Cardiac muscle cell (in vitro differentiated cells and primary cell): ENCODE measurements at regions not wholly inside any gene's neighbourhood (a gene's known extent, or its start where the extent isn't known, plus 50 kb on each side); places are given as distances from the start of the nearest gene placed in this dataset.

ENCODE experiments used
- DNase-seq, 2 donors: peaks; one replicate each; pipeline versions ENCODE4 v3.0.0 to v3.0.0-alpha.2; 2010 to 2017; ENCODE audit warnings: low read depth in 1 of 2, low spot score in 1 of 2
- H3K27ac ChIP-seq: fragments of 200-600 bp; sonication (generic); 2 replicates; pipeline ENCODE4 v1.5.1; 2016
- H3K27me3 ChIP-seq: fragments of 200-600 bp; sonication (generic); 2 replicates; pipeline ENCODE4 v1.6.0; 2016; ENCODE audit warnings: control low read depth
- H3K36me3 ChIP-seq: fragments of 200-600 bp; sonication (generic); 2 replicates; pipeline ENCODE4 v1.5.1; 2016; ENCODE audit warnings: control low read depth
- H3K4me1 ChIP-seq: fragments of 200-600 bp; sonication (generic); 2 replicates; pipeline ENCODE4 v1.8.1; 2017; ENCODE audit warnings: low read depth, mild to moderate bottlenecking, mixed run types
- H3K4me3 ChIP-seq: fragments of 200-600 bp; sonication (generic); 2 replicates; pipeline ENCODE4 v1.5.1; 2016; ENCODE audit warnings: mild to moderate bottlenecking
- H3K9me3 ChIP-seq: fragments of 200-600 bp; sonication (generic); 2 replicates; pipeline ENCODE4 v1.5.1; 2017; ENCODE audit warnings: low read depth, mild to moderate bottlenecking, control low read depth
- CTCF ChIP-seq: IDR thresholded peaks from 2 replicates; pipeline ENCODE4 v1.5.1; 2012; ENCODE audit warnings: low read depth, mild to moderate bottlenecking, low read length

DNA sequence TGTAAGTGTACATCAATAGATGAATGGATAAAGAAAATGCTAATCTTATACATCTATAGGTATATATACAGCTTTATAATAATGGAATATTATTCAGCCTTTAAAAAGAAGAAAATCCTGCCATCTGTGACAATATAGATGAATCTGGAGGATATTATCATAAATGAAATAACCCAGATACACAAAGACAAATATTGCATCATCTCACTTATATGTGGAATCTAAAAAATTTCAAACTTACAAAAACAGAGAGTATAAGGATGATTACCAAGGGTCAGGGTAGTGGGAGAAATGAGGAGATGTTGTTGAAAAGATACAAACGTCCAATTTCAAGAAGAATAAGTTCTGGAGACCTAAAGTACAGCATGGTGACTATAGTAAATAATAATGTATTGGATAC lies 85.4 kb upstream of the AGTR1 start:
- Histone ChIP-seq H3K4me3 (no peak overlapping the region), H3K9me3 (no peaks in the 10 kb centered on the region), H3K4me1 (no peaks in the 10 kb centered on the region), H3K36me3 (no peaks in the 10 kb centered on the region), H3K27ac (no peak overlapping the region), H3K27me3 (no peaks in the 10 kb centered on the region)
- no peak for DNase-seq
- no peak for TF ChIP-seq CTCF

DNA sequence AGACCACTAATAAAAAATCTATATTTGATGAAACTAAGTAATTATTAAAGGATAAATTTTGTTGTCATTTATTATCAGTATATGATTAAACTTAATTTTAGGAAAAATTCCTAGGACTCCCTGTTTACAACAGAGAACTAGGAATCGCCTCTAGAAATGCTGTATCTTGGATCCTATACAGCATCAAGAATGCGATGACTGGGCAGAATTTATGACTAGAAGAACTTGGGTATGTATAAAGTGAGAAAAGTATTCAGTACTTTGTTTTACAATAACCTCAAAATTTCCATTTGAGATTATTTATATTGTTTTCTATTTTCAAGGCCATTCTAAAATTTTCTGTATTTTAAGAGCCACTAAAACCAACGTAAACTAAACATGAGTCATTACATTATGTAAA lies 82.3 kb upstream of the AGTR1 start:
- no peak for TF ChIP-seq CTCF
- H3K27ac ChIP-seq: no peak overlapping the region
- H3K36me3 ChIP-seq: no peaks in the 10 kb centered on the region
- no peaks in the 10 kb centered on the region for H3K4me1 ChIP-seq
- DNase-seq: no peak
- no peak overlapping the region for H3K4me3 ChIP-seq
- H3K9me3 ChIP-seq: no peaks in the 10 kb centered on the region
- H3K27me3 ChIP-seq: no peaks in the 10 kb centered on the region

DNA sequence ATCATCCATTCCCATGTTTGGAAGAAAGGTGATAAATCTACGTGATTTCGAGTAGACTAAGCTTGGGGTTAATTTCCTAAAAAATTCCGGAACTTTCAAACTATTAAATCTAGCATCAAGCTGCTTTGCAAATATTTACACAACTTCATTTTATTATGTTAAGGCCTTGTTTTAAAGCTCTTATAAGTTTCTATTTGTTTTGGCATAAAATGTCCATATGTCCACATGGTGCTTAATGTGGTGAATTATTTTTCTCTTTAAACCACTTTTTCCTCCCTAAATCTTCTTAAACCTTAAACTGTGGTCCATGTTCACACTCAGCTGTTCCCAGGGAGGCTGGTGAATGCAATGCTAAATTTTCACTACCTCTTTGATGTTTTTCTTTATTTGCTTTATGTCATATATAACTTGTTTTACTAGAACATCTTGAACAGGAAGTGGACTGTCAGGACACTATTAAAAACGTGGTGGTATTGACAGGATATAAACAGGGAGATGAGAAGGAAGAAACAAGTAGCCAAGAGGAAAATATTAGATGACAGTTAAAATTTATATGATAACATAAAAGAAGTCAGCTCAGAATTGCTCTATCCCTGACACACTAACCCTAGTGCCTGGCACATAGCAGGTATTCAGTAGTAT lies 72.5 kb upstream of the AGTR1 start:
- DNase-seq: no peak
- Histone ChIP-seq H3K4me1 (no peaks in the 10 kb centered on the region), H3K27me3 (no peaks in the 10 kb centered on the region), H3K36me3 (no peaks in the 10 kb centered on the region), H3K9me3 (no peaks in the 10 kb centered on the region), H3K4me3 (no peak overlapping the region), H3K27ac (no peak overlapping the region)
- no peak for TF ChIP-seq CTCF

DNA sequence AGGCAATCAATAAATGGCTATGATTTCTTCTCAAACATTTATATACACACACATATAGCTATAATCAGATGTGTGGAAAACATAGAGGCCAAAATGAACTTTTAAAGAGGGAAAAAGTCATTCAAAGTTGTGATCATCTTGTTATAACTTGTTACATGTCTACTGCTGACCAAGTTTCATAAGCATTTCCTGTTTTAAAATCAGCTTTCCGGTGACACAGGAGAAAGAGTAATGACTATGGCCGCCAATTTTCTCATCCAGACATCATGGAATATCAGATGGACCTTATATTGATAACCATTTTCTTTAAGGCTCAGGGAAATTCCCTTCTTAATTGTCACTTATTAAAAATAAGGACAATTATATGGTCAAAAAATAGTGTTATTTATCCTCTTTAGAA lies 71.7 kb upstream of the AGTR1 start:
- TF ChIP-seq CTCF: no peak
- no peaks in the 10 kb centered on the region for H3K9me3 ChIP-seq
- DNase-seq: no peak
- H3K36me3 ChIP-seq: no peaks in the 10 kb centered on the region
- H3K27ac ChIP-seq: no peak overlapping the region
- no peak overlapping the region for H3K4me3 ChIP-seq
- H3K27me3 ChIP-seq: no peaks in the 10 kb centered on the region
- no peaks in the 10 kb centered on the region for H3K4me1 ChIP-seq

- H3K4me1 ChIP-seq: no peaks in the 10 kb centered on the region
- no peak overlapping the region for H3K4me3 ChIP-seq
- H3K36me3 ChIP-seq: no peaks in the 10 kb centered on the region
- H3K9me3 ChIP-seq: no peaks in the 10 kb centered on the region
- H3K27ac ChIP-seq: no peak overlapping the region
- TF ChIP-seq CTCF: no peak
- no peaks in the 10 kb centered on the region for H3K27me3 ChIP-seq
- DNase-seq: no peak
Observed at GRCh38 chr3:148629006-148629405, 68.7 kb upstream of the AGTR1 start.
